B cell (primary cell): ENCODE measurements at regions not wholly inside any gene's neighbourhood (a gene's known extent, or its start where the extent isn't known, plus 50 kb on each side); places are given as distances from the start of the nearest gene placed in this dataset.

Experiments used
- ATAC-seq: fragments of 200-7000 bp; cut with Tn5 transposase; one replicate; pipeline ENCODE4 v1.10.0; 2021; ENCODE audit warnings: low read depth, mild to moderate bottlenecking, moderate number of reproducible peaks, moderate library complexity
- CTCF ChIA-PET: fragments of 350-600 bp; sonication (Branson Sonifier 250); formaldehyde crosslinking; loops from one replicate; lab custom pipeline; 2021; ENCODE audit warnings: antibody characterized with exemption, inconsistent platforms; lab: Charles Lee
- POLR2A ChIA-PET: fragments of 350-600 bp; sonication (Branson Sonifier 250); formaldehyde crosslinking; loops from one replicate; lab custom pipeline; 2021; ENCODE audit warnings: antibody characterized with exemption; lab: Charles Lee
- DNase-seq: peaks from one replicate; pipeline ENCODE4 v3.0.0; 2013
- H2AFZ ChIP-seq: 2 replicates; pipeline ENCODE4 v1.6.1; 2012; ENCODE audit warnings: mild to moderate bottlenecking, low read depth, low read length; ENCODE audit not compliant: insufficient read depth, poor library complexity, severe bottlenecking
- H3K27ac ChIP-seq, 2 donors: 1 replicate in 1 of 2; 2 replicates in 1 of 2; pipeline ENCODE4 v1.5.1; 2012 to 2013; ENCODE audit warnings: low read length in 2 of 2, mild to moderate bottlenecking in 2 of 2, moderate library complexity in 1 of 2
- H3K27me3 ChIP-seq, 4 experiments: fragments of 200-600 bp in 1 of 4; sonication (generic) in 1 of 4; replicated peaks in 1 of 4; 1 replicate in 2 of 4; 2 replicates in 2 of 4; pipeline versions ENCODE4 v1.6.1 to v1.7.0; 2013 to 2016; ENCODE audit warnings: low read length in 3 of 4, mild to moderate bottlenecking in 2 of 4, mixed read lengths in 1 of 4, moderate library complexity in 1 of 4; ENCODE audit not compliant: insufficient read depth in 4 of 4, control insufficient read depth in 3 of 4; ENCODE audit errors: control extremely low read depth in 1 of 4
- H3K36me3 ChIP-seq, 2 experiments: replicated peaks in 1 of 2; 1 replicate in 1 of 2; 2 replicates in 1 of 2; pipeline versions ENCODE4 v1.6.1 to v1.7.1; 2013; ENCODE audit warnings: low read length in 1 of 2; ENCODE audit not compliant: insufficient read depth in 2 of 2, control insufficient read depth in 1 of 2; ENCODE audit errors: control extremely low read depth in 1 of 2, extremely low read depth in 1 of 2
- H3K4me1 ChIP-seq, 2 donors: fragments of 200-600 bp in 1 of 2; sonication (generic) in 1 of 2; 1 replicate in 1 of 2; 2 replicates in 1 of 2; pipeline versions ENCODE4 v1.5.1 to v1.6.1; 2013 to 2017; ENCODE audit warnings: low read length in 2 of 2; ENCODE audit not compliant: control insufficient read depth in 2 of 2, insufficient read depth in 2 of 2
- H3K4me2 ChIP-seq: replicated peaks from 2 replicates; pipeline ENCODE3; 2012; ENCODE audit warnings: mild to moderate bottlenecking, low read depth, low read length; ENCODE audit not compliant: poor library complexity, severe bottlenecking
- H3K4me3 ChIP-seq, 5 experiments: fragments of 200-600 bp in 1 of 5; sonication (generic) in 1 of 5; 1 replicate in 3 of 5; 2 replicates in 2 of 5; pipeline versions ENCODE4 v1.5.1 to v1.7.0; 2011 to 2016; ENCODE audit warnings: low read length in 4 of 5, mild to moderate bottlenecking in 4 of 5, low read depth in 2 of 5, control low read depth in 1 of 5, moderate library complexity in 1 of 5; ENCODE audit not compliant: insufficient read depth in 1 of 5; ENCODE audit errors: control extremely low read depth in 1 of 5, extremely low read depth in 1 of 5
- H3K79me2 ChIP-seq: fragments of 200-600 bp; sonication (generic); one replicate; pipeline ENCODE4 v1.6.0; 2016; ENCODE audit warnings: low read length; ENCODE audit not compliant: control insufficient read depth, insufficient read depth
- H3K9ac ChIP-seq: fragments of 200-600 bp; sonication (generic); 2 replicates; pipeline ENCODE4 v1.6.1; 2017; ENCODE audit warnings: mild to moderate bottlenecking, low read length, moderate library complexity
- H3K9me3 ChIP-seq, 3 donors: one replicate each; pipeline versions ENCODE4 v1.6.1 to v1.7.1; 2013; ENCODE audit warnings: low read length in 2 of 3; ENCODE audit not compliant: control insufficient read depth in 2 of 3, insufficient read depth in 1 of 3; ENCODE audit errors: control extremely low read depth in 1 of 3
- H4K20me1 ChIP-seq: 2 replicates; pipeline ENCODE4 v1.6.0; 2012; ENCODE audit warnings: mild to moderate bottlenecking, low read length; ENCODE audit not compliant: insufficient read depth, control insufficient read depth, poor library complexity, severe bottlenecking
- H3K27ac Mint-ChIP-seq: one replicate; pipeline ENCODE4 v1.8.0; 2021; ENCODE audit warnings: mixed read lengths
- H3K27me3 Mint-ChIP-seq: one replicate; pipeline ENCODE4 v1.8.0; 2021; ENCODE audit warnings: mixed read lengths
- H3K4me1 Mint-ChIP-seq: one replicate; pipeline ENCODE4 v1.8.0; 2021; ENCODE audit warnings: mixed read lengths
- H3K4me3 Mint-ChIP-seq: one replicate; pipeline ENCODE4 v1.8.0; 2021; ENCODE audit warnings: mixed read lengths
- H3K9me3 Mint-ChIP-seq: one replicate; pipeline ENCODE4 v1.8.0; 2022; ENCODE audit warnings: mixed read lengths; ENCODE audit not compliant: insufficient read depth
- EZH2 ChIP-seq: IDR thresholded peaks from 2 replicates; pipeline ENCODE4 v1.6.1; 2012; ENCODE audit warnings: borderline replicate concordance, low read depth, mild to moderate bottlenecking, moderate library complexity, low read length; ENCODE audit not compliant: insufficient read depth, poor library complexity, severe bottlenecking
- WGBS: methylation state at CpG from one replicate; pipeline ENCODE4 v1.1.5; 2013; ENCODE audit warnings: missing lambda C conversion rate; ENCODE audit not compliant: insufficient coverage; 5-methylcytosine and 5-hydroxymethylcytosine counted together
- intact Hi-C: fragments of 100-400 bp; cut with micrococcal nuclease; formaldehyde crosslinking; loops from one replicate; pipeline ENCODE4 v1.10.0; 2022
- TF ChIP-seq, protein P1 (sequence below): fragments of 200-600 bp; IDR thresholded peaks from one replicate; pipeline ENCODE4 v1.8.0; 2022; ENCODE audit warnings: antibody characterized with exemption, mild to moderate bottlenecking

DNA sequence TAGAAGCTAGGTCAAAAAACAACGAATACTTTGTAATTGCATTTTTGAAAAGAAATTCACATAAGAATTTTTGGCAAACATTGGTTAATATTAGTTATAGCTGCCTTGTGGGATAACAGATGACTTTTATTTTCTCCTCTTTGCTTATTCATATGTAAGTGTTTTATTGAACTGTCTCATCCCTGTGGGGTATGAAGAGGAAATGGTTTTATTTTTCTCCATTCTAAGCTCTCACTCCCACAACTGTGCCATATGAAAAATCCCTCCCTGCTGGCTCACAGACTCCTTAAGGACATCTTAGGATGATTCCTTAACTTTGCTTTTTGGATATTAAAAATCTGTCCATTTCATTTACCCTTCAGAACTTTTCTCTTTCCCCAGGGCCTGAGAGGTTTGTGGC lies 300.6 kb downstream of the PPP1R2C start:
- CTCF ChIA-PET, result interaction anchor here (1.1 kb wide), 1 partner anchor 34 kb away, joined by 3 read pairs; no protein-coding TSS in a partner anchor
- intact Hi-C loops, result no loop called here
- H3K79me2 ChIP-seq, result no peaks in the 10 kb centered on the region
- H3K4me1 Mint-ChIP-seq, result peaks cover 15% of the 10 kb centered on the region
- no peak overlapping the region for H3K9ac ChIP-seq
- H3K4me3 Mint-ChIP-seq, result no peak overlapping the region
- no peaks in the 10 kb centered on the region for H3K36me3 ChIP-seq
- H3K4me2 ChIP-seq, result no peak overlapping the region
- no peaks in the 10 kb centered on the region for H3K27me3 ChIP-seq
- H3K9me3 ChIP-seq, result no peaks in the 10 kb centered on the region
- H3K27ac Mint-ChIP-seq, result no peak overlapping the region
- ATAC-seq (no peak), DNase-seq (no peak)
- no peak overlapping the region for H3K4me3 ChIP-seq
- H4K20me1 ChIP-seq, result no peaks in the 10 kb centered on the region
- no CpG with 5 or more reads among the region's 1 CpG for WGBS
- peaks cover 0 to 6% of the 10 kb centered on the region in 2 donors for H3K4me1 ChIP-seq
- POLR2A ChIA-PET, result no interaction called here
- H3K27me3 Mint-ChIP-seq, result no peaks in the 10 kb centered on the region
- H3K27ac ChIP-seq, result no peak overlapping the region
- TF ChIP-seq, protein P1, sequence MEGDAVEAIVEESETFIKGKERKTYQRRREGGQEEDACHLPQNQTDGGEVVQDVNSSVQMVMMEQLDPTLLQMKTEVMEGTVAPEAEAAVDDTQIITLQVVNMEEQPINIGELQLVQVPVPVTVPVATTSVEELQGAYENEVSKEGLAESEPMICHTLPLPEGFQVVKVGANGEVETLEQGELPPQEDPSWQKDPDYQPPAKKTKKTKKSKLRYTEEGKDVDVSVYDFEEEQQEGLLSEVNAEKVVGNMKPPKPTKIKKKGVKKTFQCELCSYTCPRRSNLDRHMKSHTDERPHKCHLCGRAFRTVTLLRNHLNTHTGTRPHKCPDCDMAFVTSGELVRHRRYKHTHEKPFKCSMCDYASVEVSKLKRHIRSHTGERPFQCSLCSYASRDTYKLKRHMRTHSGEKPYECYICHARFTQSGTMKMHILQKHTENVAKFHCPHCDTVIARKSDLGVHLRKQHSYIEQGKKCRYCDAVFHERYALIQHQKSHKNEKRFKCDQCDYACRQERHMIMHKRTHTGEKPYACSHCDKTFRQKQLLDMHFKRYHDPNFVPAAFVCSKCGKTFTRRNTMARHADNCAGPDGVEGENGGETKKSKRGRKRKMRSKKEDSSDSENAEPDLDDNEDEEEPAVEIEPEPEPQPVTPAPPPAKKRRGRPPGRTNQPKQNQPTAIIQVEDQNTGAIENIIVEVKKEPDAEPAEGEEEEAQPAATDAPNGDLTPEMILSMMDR, result no peak
- no peak for TF ChIP-seq EZH2
- no peak overlapping the region for H2AFZ ChIP-seq
- no peaks in the 10 kb centered on the region for H3K9me3 Mint-ChIP-seq

DNA sequence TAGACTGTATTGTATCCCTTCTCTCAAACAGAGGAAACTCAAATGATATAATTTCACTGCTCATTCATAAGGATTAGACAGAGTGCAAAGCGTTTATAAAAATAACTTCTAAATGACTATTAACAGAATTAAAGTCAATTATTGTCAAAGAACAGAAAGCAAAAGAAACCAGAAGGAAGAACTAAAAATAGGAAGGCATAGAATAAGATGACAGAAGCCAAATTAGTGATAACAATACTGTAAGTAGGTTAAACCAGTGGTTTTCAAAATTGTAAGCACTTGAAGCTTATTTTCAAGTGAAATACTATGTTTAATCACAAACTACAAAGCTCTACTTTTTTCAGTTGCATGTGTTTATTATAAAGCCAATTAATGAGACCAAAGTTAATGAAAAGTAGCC lies 305.2 kb downstream of the PPP1R2C start:
- no peak for DNase-seq
- Histone ChIP-seq H3K36me3 (no peaks in the 10 kb centered on the region), H3K9me3 (no peaks in the 10 kb centered on the region), H3K27ac (no peak overlapping the region), H3K4me3 (no peak overlapping the region), H4K20me1 (no peaks in the 10 kb centered on the region), H3K4me2 (no peak overlapping the region), H2AFZ (no peak overlapping the region), H3K9ac (no peak overlapping the region), H3K27me3 (no peaks in the 10 kb centered on the region), H3K4me1 (peaks cover 0 to 1% of the 10 kb centered on the region in 2 donors), H3K79me2 (no peaks in the 10 kb centered on the region)
- POLR2A ChIA-PET, result no interaction called here
- CTCF ChIA-PET, result no interaction called here
- TF ChIP-seq EZH2, result no peak
- TF ChIP-seq, protein P1, result no peak
- Mint-ChIP-seq H3K27me3 (no peaks in the 10 kb centered on the region), H3K4me1 (peaks cover 8% of the 10 kb centered on the region), H3K27ac (no peak overlapping the region), H3K4me3 (no peak overlapping the region), H3K9me3 (no peaks in the 10 kb centered on the region)
- intact Hi-C loops, result no loop called here
- WGBS, result no CpG with 5 or more reads among the region's 1 CpG
- no peak for ATAC-seq
